Hypothalamus (tissue), 51 donors: ENCODE measurements at regions not wholly inside any gene's neighbourhood (a gene's known extent, or its start where the extent isn't known, plus 50 kb on each side); places are given as distances from the start of the nearest gene placed in this dataset.

Source experiments
- DNase-seq, 51 donors: peaks; one replicate each; lab custom pipeline; 2025; lab: John Stamatoyannopoulos, UW

DNA sequence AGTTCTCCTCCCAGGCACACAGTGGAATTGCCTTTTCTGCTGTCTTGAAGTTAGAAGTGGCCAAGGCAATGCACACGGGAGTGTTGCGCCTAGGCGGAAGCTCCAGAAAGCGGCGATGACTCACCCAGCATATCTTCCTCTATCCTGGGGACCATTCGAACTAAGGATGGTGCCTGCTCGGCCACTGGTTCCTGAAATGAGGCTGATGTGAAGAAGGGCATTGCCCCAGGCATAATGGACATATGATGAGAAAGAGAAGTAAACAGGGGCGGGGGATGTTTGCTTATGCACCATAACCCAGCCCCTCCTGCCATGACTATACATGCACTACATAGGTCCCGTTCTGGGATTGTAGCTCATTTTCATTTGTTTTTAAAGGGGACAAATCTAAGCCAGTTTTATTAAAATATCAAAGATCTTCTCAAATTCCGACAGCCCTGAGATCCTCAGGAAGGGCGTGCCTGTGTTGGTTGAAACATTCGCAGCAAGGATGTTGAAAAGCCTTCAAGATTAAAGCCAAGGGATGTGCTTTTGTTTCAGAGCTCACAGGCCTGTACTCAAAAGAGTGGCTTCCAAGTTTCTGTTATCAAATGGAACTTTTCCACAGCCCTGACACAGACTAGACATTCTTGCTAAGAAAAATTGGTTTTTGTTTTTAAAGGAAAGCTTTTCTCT is 218.5 kb downstream of the LY86 start:
- DNase-seq, result peak in 20 of 51 donors; percentile 5 to 49 (median 24)

DNA sequence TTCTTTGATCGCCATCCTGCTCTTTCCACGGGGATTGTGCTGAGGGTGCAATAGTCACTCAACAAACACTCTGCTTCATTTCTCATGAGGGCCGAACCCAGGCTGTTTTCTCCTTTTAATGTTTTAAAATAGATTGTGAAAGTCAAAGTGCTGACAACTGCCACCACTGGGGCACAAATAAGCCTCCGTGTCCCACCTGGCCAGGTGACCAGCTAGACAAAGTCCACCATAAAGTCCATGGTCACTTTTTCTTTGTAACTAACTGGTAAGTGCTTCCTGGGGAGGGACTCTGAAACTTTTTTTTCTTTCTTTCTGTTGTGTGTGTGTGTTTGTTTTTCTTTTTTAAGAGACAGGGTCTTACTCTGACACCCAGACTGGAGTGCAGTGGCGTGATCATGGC is 219.8 kb downstream of the LY86 start:
- no peak for DNase-seq

DNA sequence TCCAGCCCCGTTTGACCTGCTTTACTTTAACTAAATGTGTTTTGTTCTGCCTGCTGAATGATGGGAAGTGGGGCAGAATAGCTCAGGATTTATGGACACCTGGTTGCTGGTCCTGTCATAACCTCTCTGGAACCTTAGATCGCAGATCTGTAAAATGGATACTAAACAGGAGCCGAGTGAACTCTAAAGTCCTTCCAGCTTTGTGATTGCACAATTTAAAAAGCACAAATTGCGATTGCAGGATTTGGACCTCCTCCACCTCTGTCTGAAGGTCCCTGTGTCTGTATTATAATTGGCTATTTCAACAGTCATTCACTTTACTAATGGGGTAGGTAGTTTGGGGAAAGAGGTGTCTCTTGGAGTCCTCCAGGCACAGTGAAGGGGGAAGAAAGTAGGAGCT is 220.4 kb downstream of the LY86 start:
- DNase-seq, result no peak

GRCh38 chr6:6810727-6811126 is 222.2 kb downstream of the LY86 start:
- DNase-seq, result no peak

GRCh38 chr6:6811128-6812009 is 222.8 kb downstream of the LY86 start:
- DNase-seq, result no peak

DNA sequence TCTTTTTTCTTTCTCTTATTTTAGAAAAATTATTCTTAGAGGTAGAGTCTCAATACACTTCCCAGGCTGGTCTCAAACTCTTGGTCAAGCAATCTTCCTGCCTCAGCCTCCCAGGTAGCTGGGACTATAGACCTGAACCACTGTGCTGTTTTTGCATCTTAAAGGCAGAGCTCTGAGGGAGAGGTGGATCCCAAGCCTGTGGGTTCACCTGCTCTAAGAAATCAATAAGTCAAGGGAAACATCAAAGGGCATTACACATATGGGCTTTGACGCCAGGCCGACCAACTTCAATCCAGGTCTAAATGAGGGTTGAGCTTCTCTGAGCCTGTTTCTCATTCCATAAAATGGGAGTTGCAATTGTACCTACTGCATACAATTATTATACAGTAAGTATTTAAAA is 223.9 kb downstream of the LY86 start:
- DNase-seq, result no peak

DNA sequence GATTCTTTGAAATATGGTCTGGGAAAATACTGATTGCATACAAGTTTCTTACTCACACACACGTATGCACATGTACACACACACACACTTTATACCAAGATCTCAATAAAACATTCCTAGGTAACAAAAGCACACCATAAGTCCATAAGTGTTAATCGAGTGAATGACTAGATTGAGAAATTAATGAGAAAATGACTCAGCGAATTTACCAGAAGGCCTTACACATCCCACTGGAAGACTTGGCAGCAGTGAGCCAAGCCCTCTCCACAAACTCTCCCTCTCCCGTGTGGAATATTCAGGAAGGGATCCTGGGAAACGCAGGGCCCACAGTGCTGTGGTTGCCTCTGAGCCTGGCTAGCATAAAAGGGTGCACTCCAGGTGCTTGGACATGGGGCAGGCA is 227.2 kb downstream of the LY86 start:
- DNase-seq, result no peak

DNA sequence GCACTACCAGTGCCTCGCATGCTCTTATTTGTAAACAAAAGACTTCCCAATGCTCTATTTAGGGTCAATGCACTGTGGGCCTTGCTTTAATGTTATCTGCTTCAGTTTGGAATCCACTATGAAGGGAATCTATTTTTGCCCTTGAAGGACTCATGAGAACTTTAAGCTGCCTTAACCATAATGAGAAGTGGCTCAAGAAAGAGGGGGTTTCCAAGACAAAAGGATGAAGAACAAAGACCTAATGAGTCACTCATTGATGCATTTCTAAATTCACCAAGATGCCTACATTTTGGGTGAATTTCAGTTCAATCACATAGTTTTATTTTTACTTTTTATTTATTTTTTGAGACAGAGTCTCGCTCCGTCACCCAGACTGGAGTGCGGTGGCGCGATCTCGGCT is 228.2 kb downstream of the LY86 start:
- no peak for DNase-seq

GRCh38 chr6:6818078-6818639 is 229.6 kb downstream of the LY86 start:
- no peak for DNase-seq

- DNase-seq, result no peak
Observed at GRCh38 chr6:6820641-6821238, 232.2 kb downstream of the LY86 start.

GRCh38 chr6:6821639-6822261 is 233.2 kb downstream of the LY86 start:
- DNase-seq, result no peak

DNA sequence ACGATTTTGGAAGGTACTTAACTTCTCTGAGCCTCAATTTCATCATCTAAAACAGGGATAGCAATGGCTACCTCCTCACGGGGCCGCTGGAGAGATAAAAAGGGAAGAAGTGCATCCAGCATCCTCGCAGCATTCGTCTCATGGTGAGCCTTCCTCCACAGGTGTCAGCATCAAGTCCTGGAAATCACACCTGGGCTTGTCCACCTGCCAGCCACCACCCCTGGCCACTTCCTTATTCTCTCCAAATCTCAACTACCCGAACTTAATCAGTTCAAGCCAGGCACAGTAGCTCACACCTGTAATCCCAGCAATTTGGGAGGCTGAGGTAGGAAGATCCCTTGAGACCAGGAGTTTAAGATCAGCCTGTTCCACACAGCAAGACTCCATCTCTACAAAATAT is 234.5 kb downstream of the LY86 start:
- DNase-seq, result no peak

- peak in 1 of 51 donors; percentile 26 for DNase-seq
Observed at GRCh38 chr6:6823568-6824224, 235.2 kb downstream of the LY86 start.

- no peak for DNase-seq
Observed at GRCh38 chr6:6824381-6824780, 235.9 kb downstream of the LY86 start.

DNA sequence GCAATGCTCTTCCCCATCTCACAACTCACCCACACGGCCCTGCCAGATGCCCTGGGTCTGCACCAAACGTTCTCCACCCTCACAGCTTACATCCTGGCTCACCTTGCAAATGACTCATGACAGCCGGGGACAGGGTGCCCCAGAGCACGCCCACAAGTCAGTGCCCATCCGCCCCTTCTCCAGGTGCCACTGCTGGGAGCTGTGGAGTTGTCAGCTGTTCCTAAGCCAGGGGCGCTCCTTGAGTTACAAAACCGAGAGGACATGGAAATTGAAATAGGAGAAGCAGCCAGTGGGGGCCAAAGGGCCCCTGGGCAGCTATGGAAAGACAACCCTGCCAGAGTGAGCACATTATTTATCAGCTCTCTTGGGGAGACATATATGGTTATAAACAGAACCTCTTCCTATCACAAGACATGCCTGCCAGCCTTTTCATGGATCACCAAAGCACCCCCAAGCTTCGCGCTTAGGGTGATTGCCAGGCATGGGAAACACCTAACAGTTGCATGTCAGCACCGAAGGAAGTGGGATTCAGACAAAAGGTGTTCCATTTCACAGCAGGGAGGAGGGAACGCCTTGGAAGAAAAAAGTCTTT is 236.8 kb downstream of the LY86 start:
- DNase-seq, result no peak

- peak in 16 of 51 donors; percentile 10 to 48 (median 24) for DNase-seq
Observed at GRCh38 chr6:6826095-6826901, 237.8 kb downstream of the LY86 start.

DNA sequence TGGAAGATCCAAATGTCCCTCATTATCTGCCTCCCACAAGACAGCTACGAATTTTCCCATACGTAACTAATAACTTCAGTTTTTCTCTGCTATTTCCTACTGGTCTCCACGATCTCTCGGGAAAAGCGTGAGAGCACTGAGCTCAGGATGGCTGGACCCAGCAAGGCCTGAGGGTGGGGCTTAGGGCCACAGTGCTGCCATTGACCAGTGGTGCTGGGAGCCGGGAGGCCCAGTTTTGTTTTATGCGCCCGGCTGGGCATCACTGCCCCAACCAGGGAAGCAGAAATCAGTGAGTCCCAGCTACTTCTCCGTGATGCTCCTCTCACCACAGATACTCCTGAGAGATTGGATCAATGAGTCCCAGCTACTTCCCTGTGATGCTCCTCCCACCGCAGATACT is 238.4 kb downstream of the LY86 start:
- DNase-seq, result no peak

DNA sequence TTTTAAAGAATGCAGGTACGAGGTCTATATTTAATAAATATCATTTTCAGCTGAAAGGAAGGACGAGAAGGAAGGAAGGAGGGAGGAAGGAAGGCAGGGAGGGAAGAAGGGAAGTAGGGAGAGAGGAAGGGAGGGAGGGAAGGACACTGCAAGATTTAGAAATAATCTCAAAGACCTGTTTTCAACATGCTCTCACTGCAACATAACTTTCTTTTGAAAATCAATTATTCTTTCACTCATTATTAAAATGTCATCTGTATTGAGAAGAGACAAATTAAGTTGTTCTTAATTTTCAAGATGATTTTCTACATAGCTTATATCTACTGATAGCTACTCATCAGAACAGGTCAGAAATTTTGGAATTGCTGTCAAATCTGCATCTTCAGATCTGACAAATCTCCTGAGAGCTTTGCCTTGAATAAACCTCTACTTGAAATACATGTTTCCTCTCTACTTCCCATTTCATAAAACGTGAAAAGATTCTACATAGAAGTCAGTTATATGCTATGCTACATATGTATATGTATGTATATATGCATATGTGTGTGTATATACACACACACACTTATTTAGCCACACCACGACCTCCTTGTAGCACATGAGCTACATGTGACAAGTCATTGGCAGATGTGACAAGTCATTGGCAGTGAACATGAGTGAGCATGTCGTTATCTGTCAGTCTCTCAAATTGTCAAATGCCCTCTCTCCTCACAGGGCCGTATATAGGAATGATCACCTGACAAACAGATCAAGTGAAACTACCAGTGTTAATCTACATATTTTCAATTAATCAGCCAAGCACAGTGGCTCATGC is 241.6 kb downstream of the LY86 start:
- no peak for DNase-seq
